Activated CD4-positive, alpha-beta T cell treated with anti-CD3 and anti-CD28 coated beads, Interleukin-2, Interleukin-6, amounts not matched to agents 100 ng/mL and 50 ng/mL, durations not matched to agents 16 hours and 8 hours (primary cell): ENCODE measurements at regions not wholly inside any gene's neighbourhood (a gene's known extent, or its start where the extent isn't known, plus 50 kb on each side); places are given as distances from the start of the nearest gene placed in this dataset.
"Not testable (repeated sequence)": the region's sequence is repeated elsewhere in the genome, so short reads cannot be mapped to it uniquely, and the experiment has no call there.

Experiments
- DNase-seq: peaks from one replicate; pipeline ENCODE4 v3.0.0-alpha.2; 2020

DNA sequence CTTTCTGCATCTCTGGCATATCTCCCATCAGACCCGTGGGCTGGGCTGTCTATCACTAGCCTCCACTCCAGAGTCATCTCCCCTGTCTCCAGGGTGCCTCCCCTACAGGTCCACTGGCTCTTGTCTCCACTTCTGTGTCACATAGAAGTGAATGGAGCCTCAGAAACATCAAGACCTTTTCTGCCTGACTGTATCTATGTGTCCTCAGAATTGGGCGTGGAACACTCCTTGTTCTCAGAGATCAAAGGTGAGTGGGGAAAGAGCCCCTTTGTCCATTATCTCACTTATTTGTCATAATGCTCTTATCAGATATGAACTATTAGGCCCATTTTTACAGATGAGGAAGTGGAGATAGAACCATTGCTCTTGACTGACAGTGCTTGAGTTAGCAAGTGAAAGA, 211.0 kb downstream of the CYRIA start:
- DNase-seq: no peak

- DNase-seq: no peak
Measured at GRCh38 chr2:16452123-16452522, 213.5 kb downstream of the CYRIA start.

DNA sequence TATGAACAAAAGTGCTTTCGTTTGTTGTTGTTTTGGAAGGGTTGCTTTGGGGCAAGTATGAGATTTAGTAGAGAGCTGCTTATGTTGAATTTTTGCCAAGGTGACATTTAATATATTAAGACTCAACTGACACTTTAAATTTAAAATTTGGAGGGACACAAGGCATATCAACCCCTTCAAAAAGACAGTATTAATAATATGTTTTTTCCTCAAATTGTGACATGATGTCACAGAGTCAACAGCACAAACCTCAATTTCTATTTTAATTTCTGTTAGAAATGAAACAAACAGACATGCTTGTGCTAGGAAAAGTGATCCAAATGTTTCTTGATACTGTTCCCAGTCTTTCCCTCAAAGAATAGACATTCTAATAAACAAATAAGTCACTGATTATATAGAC, 218.9 kb downstream of the CYRIA start:
- DNase-seq: no peak

DNA sequence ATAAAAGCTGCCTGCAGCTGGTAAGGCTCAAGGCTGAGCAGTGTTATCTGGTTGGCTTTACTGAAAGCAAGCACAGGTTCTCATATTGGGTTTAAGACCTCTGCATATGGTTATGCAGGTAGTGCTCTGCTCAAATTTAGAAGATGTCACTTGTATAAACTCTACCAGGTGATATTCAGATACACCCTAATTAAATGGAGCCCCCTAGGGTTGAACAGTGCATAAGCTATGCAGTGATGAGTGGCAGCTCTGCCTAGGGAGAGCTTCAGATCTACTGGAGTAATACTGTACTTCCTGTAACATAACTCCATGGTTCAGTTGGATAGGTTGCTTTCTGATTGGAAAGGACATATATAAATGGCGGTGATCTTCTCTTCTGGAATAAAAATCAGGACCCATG, 222.7 kb downstream of the CYRIA start:
- no peak for DNase-seq

GRCh38 chr2:16441431-16441830, 224.2 kb downstream of the CYRIA start:
- DNase-seq: no peak

DNA sequence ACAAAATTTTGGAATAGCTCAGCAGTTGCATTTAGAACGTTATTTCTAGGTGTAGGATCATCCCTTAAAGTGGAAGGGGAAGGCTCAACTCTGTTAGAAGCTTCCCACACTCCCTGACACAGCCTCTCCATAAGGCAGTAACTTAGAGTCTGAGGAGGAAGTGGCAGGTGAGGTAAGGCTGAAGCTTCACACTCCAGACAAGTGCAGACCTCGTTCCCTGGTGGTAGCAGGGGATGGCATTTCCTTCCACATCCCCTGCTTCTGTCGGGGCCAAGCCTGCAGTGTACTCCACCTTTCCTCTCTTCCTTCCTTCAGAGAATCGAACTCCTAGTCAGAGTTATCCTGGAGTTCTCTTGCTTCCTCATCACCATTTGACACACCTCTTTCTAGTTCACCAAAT, 224.7 kb downstream of the CYRIA start:
- no peak for DNase-seq

DNA sequence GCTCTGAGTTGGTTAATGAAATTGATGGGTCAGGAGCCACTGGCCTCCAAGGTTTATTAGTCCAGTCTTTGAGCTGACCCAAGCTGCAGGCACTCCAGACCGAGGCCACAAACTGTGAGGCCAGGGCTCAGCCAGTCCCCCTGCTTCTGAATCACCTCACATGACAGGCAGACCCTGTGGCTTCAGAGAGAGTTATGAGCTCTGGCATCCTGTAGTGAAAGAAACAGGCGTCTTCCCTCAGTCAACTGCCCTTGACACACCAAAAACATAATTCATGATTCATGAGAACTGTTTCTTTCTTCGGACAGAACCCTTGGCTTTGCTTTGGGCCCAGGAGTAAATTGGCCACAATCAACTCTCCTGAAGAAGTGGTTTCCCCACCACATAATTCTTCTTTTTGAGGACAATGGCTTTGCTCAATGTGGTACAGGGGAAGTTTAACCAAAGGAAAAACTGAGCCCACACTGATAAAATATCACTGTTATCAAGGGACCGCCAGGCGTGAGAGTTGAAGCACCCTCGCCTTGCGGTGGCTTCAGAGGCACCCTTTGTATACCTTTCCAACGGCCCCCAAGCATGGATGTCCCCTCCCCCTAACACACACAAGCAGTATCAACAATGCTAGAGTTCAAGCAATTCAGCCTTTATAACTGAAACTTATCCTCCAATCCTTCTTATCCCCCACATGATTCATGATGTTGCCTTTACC, 226.9 kb downstream of the CYRIA start:
- no peak for DNase-seq

GRCh38 chr2:16437189-16437588, 228.4 kb downstream of the CYRIA start:
- DNase-seq: no peak

- no peak for DNase-seq
Measured at GRCh38 chr2:16434393-16434792, 231.2 kb downstream of the CYRIA start.

GRCh38 chr2:16430846-16431245, 234.8 kb downstream of the CYRIA start:
- DNase-seq: no peak

DNA sequence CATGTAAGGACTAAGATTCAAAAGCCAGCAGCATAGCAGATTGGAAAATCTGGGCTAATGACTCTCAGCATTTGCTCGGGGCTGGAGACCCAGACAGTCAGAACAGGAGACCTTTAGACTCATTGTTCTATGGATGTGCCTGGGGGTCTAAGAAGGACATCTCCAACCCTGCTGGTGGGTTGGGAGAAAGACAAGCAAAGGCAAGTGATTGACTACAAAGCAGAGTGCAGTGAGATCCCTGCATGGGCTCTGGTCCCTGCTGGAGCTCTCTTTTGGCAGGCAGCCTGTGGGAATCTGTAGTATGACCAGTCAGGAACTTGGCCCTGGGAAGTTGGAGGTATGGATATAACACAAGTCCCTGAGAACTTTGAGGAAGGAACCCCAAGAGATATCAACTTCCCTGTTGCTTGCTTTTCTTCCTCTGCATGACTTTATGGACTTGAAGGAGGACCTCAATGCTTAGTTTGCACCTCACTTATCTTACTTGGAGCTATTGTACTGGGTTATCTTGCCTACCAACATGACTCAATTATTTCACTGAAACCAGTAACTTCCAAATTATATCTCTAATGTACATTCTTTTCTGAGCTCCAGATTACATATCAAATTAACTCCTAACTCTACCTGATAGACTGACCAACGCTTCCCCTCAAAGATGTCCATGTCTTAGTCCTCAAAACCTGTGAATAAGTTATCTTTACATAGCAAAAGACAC, 236.0 kb downstream of the CYRIA start:
- no peak for DNase-seq

DNA sequence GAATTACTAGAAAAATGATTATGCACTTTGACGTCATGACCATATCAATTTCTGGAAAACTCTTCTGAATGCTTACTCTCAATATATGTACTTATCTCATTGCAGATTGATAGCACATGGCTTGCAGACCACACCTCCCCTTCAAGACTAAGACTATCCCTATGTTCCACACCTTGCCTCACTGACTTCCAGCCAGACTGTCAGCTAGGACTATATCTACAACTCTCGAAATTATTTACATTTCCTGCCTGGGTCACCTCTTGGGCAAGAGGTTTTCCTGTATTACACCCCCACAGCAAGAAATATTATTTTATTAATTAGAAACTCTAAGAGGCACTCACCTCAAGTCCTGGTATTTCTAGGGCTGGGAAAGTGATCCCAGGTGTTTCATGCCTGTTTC, 236.6 kb downstream of the CYRIA start:
- DNase-seq: no peak

DNA sequence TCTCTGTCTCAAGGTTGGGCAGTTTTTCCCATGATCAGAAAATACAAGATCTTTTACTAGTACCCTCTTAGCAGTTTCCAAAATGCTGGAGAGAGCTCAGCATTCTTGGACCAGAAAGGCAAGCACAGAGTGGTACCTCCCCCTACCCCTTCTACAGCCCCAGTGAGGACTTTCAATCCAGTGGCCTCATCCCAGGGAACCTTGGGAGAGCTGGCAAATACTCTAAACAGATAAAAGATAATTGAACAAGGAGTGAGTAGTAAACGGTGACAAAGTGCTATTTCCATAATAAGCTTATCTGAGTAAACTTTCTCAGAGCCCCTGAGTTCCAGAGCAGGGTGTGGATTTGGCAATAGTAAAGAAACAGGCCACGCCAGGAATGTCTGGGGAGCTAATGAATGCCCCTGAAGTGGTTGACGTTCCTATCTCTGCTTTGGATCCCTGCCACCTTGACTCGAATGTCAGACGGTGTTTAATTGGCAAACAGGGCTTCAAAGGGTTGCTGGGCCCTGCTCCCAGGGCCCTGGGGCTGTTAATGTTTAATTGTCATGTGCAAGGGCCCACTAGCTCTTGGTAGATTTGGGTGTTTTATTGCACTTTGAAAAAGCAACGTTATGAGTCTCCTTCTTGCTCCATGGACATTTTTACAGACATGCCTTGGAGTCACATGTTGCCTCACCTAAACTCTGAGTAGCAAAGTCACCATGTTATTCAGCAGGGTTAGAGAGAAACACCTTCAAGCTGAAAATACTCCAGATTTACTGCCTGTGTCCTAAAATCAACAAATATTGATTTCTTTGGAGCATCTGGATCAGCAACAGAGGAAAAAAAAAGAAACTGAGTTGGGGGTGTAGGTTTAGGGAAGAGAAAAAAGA, 239.9 kb downstream of the CYRIA start:
- no peak for DNase-seq

DNA sequence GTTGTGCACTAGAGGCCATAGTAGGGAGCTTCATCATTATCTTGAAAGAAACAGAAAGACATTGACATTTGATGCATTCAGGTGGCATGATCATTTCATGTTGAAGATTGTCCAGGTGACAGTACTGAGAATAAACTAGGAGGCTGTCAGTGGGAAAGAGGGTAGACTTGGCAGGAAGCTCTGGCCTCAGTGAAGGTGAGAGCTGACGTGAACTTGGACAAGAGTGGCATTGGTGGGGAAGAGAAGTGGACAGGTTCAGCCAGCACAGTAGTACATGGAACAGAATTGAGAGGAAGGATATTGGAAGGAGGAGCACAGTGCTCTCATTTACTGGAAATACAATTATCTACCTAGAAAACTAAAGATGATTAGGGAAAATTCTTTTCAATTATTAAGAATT, 245.2 kb downstream of the CYRIA start:
- DNase-seq: no peak

GRCh38 chr2:16417726-16418125, 247.9 kb downstream of the CYRIA start:
- DNase-seq: no peak

- no peak for DNase-seq
Measured at GRCh38 chr2:16416651-16417050, 249.0 kb downstream of the CYRIA start.

DNA sequence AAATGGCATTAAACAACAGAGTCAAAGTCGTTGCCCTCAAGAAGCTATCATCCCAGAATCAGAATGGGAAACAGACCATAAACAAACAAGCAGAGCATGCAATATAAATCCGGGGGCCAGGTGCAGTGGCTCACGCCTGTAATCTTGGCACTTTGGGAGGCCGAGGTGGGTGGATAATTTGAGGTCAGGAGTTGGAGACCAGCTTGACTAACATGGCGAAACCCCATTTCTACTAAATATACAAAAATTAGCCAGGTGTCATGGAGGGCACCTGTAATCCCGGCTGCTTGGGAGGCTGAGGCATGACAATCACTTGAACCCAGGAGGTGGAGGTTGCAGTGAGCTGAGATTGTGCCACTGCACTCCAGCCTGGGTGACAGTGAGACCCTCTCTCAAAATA, 249.8 kb downstream of the CYRIA start:
- not testable (repeated sequence) for DNase-seq

GRCh38 chr2:16413947-16414346, 251.7 kb downstream of the CYRIA start:
- no peak for DNase-seq

DNA sequence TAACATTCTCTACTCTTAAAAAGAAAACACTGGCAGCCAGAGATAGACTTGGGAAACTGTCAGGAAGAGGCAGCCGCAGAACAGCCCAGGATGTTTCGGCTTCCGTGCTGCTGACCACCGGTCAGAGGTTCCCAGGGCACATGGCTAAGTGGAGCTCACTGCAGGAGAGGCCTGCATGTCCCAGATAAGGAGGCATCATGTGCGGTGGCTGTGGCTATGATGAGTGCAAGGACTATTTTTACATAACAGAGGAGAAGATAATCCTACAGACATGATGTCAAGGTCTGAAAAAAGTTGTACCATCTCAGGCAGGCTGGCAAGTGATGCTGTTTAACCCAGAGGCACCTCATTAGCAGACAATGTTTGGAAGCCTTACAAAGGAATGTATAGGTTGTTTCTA, 252.3 kb downstream of the CYRIA start:
- DNase-seq: no peak

- no peak for DNase-seq
Measured at GRCh38 chr2:16412321-16413030, 253.2 kb downstream of the CYRIA start.

GRCh38 chr2:16411788-16412187, 253.8 kb downstream of the CYRIA start:
- DNase-seq: no peak

- DNase-seq: no peak
Measured at GRCh38 chr2:16409849-16410248, 255.8 kb downstream of the CYRIA start.

DNA sequence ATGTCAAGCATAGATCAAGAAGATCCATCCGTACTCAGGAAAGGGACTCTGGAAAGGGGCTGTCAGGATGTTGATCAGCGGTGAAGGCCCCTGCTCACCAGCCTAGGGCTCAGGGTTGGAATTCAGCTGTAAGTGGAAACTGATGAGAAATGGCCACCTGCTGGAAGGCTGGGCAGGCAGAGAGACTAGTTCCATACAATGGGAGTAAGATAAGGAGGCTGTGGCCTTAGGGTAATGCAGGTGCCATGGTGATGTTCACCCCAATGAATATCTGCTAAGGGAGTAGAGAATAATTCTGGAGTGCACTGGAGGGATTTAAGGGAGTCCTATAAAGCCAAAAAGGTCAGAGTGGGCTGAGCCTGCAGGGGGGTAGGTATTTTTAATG, 256.6 kb downstream of the CYRIA start:
- no peak for DNase-seq
